ENCODE measurements at regions not wholly inside any gene's neighbourhood (a gene's known extent, or its start where the extent isn't known, plus 50 kb on each side); places are given as distances from the start of the nearest gene placed in this dataset.

DNA sequence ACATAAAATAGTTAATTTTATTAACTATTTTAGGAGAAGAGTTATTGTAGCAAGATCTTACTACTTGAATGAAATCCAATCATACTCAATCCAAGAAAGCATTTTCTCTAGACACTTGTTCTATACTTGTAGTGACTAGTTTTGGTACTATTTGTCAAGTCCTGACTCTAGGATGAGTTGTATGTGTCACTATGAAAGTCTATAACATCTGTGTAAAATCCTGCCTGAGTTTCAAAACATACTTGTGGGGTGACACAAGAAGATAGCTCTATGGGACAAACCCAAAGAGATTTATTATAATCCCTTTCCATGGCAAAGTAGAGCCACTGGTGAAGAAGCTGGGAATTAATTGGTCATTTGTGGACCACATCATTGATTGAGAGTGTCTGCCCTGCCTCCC, 1042.2 kb upstream of the ADGRL4 start:
- TF ChIP-seq CTCF (conservative IDR thresholded peaks at IDR 0.05; ENCODE audit: low read length): no peak
- TF ChIP-seq EZH2phosphoT487 (IDR thresholded peaks at IDR 0.05; ENCODE audit: borderline replicate concordance, low read depth, low read length): no peak
